Hematopoietic multipotent progenitor cell (in vitro differentiated cells): ENCODE measurements at regions not wholly inside any gene's neighbourhood (a gene's known extent, or its start where the extent isn't known, plus 50 kb on each side); places are given as distances from the start of the nearest gene placed in this dataset.

Source experiments
- DNase-seq, 3 donors: peaks; one replicate each; pipeline ENCODE4 v3.0.0-alpha.2; 2011 to 2015; ENCODE audit warnings: low read depth in 2 of 3, low spot score in 2 of 3

GRCh38 chr4:179836179-179837075 is 2394.2 kb upstream of the AGA start:
- no peak for DNase-seq

GRCh38 chr4:179843370-179843769 is 2399.8 kb upstream of the TENM3 start:
- no peak for DNase-seq

- no peak for DNase-seq
Observed at GRCh38 chr4:179855469-179855868, 2387.7 kb upstream of the TENM3 start.

GRCh38 chr4:179858221-179858620 is 2385.0 kb upstream of the TENM3 start:
- DNase-seq: no peak

- DNase-seq: peak in 2 of 3 donors; percentile 40 to 62
Observed at GRCh38 chr4:179867300-179867878, 2375.8 kb upstream of the TENM3 start.

- peak in 1 of 3 donors; percentile 4 for DNase-seq
Observed at GRCh38 chr4:179871726-179872125, 2371.5 kb upstream of the TENM3 start.

GRCh38 chr4:179872755-179873154 is 2370.4 kb upstream of the TENM3 start:
- no peak for DNase-seq

- DNase-seq: no peak
Observed at GRCh38 chr4:179880756-179881155, 2362.4 kb upstream of the TENM3 start.

- no peak for DNase-seq
Observed at GRCh38 chr4:179894066-179894778, 2349.0 kb upstream of the TENM3 start.

GRCh38 chr4:179919587-179919986 is 2323.6 kb upstream of the TENM3 start:
- no peak for DNase-seq

- no peak for DNase-seq
Observed at GRCh38 chr4:179927473-179927872, 2315.7 kb upstream of the TENM3 start.

- peak in 1 of 3 donors; percentile 11 for DNase-seq
Observed at GRCh38 chr4:179941911-179942310, 2301.3 kb upstream of the TENM3 start.

- no peak for DNase-seq
Observed at GRCh38 chr4:179976777-179977176, 2266.4 kb upstream of the TENM3 start.

- DNase-seq: no peak
Observed at GRCh38 chr4:179977378-179977777, 2265.8 kb upstream of the TENM3 start.

- no peak for DNase-seq
Observed at GRCh38 chr4:179981161-179981560, 2262.0 kb upstream of the TENM3 start.

- DNase-seq: peak in 2 of 3 donors; percentile 6 to 16
Observed at GRCh38 chr4:179989975-179990374, 2253.2 kb upstream of the TENM3 start.

- DNase-seq: no peak
Observed at GRCh38 chr4:180009316-180009715, 2233.9 kb upstream of the TENM3 start.

- DNase-seq: peak in 2 of 3 donors; percentile 15 to 48
Observed at GRCh38 chr4:180028682-180029081, 2214.5 kb upstream of the TENM3 start.

GRCh38 chr4:180031330-180031729 is 2211.9 kb upstream of the TENM3 start:
- no peak for DNase-seq

GRCh38 chr4:180041576-180041975 is 2201.6 kb upstream of the TENM3 start:
- no peak for DNase-seq

- DNase-seq: no peak
Observed at GRCh38 chr4:180052629-180053028, 2190.6 kb upstream of the TENM3 start.
